GM19025 (cell line): ENCODE measurements at regions not wholly inside any gene's neighbourhood (a gene's known extent, or its start where the extent isn't known, plus 50 kb on each side); places are given as distances from the start of the nearest gene placed in this dataset.
"Not testable (repeated sequence)": the region's sequence is repeated elsewhere in the genome, so short reads cannot be mapped to it uniquely, and the experiment has no call there.

ENCODE experiments used
- ATAC-seq: cut with Tn5 transposase; IDR thresholded peaks from one replicate; pipeline ENCODE4 v1.9.1; 2021; ENCODE audit warnings: mild to moderate bottlenecking, low read depth, moderate library complexity; ENCODE audit not compliant: unreplicated experiment

DNA sequence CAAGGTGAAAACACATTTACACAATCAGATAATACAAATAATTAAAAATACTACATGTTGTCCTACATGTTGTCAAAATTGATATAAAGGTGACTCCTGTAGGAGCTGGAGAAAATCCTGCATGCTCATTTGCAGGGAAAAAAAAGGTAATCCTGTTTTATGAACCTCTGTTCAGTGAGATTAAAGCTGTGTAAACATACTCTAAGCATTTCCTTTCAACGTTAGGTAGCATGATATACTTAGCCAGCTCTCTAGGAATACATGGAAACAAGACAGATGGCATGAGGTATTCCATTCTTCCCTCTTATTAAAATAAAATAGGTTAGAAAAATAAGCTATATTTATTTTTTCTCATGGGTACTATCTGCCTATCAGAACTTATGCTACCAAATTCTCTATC, 635.7 kb upstream of the FLRT2 start:
- no peak for ATAC-seq

DNA sequence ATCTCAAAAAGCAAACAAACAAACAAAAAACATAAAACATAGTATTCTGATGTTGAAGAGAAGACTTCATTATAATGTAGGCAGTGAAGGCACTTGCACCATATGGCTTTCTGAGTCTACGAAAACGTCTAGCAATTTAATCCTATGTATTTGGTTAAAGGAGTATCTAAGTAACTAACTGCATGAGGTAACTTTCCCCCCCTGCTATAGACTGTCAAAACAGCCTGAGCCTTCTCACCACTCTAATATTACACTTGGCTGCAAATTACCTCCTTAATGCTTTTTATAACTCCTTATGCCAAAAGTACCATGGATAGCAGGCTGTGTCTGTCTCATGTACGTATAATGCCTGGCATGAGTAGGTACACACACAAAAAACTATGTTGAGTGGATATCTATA, 607.6 kb upstream of the FLRT2 start:
- ATAC-seq = no peak

DNA sequence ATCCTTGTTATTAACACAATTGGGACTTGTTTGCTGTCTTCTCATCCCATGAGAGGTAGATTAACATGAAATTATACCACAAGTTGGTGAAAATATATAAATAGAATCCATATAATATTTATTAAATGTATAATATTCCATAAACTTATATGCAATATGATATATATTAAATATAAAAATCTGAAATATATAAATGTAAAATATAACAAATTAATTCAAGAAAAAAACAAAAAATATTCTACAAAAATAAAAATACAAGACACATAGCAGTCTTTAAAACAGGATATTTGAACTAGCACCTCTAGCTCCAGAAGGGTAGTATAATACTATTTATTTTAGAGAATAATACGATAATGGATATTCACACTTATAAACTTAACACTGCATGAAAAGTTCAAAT, 603.3 kb upstream of the FLRT2 start:
- ATAC-seq = no peak

DNA sequence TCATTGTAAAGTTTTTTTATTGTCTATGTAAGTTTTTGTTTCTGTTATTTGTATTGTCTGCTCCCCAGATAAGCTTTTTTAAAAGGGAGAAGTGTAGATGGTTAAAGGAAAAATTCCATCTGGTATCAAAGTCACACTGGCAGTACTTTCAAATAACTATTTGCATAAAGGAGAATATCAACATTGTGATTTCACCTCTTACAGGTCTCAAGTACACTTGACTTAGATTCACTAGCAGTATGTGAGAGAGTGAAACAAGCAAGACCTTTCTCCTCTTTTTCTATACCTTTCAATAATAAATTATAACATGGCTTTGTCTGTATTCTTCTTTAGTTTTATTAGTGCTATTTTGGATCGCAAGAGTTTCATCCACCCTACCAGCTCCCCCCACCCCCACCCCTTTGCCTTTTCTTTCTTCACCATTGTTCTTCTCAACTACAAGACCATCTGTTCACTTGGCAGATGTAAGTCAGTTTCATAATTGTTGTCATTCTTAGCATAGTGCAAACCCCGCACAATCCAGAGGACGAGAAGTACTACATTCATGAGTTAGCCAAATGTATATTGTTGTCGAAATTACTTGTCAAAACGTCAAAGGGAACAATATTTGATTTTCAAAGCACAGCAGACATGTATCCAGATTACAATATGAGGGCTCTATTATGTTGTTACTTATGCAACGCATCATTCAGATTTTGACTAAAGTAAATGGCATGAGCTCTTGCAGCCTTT, 602.7 kb upstream of the FLRT2 start:
- no peak for ATAC-seq

DNA sequence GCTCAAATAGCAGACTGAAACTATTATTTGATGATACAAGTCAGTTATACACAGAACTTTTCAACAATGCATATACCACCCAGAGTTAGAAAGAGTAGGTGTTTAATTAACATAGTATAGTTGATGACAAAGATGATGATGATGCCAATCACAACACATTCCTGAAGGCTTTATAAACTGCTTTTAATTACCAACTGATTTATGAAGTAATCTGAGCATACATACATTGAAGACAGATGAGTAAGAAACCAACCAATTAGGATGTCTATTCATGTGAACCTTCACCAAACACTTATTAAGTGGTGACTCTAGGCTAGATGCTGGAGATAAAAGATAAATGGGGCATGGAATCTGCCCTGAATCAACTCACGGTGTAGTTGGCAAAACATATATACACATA, 600.9 kb upstream of the FLRT2 start:
- no peak for ATAC-seq

DNA sequence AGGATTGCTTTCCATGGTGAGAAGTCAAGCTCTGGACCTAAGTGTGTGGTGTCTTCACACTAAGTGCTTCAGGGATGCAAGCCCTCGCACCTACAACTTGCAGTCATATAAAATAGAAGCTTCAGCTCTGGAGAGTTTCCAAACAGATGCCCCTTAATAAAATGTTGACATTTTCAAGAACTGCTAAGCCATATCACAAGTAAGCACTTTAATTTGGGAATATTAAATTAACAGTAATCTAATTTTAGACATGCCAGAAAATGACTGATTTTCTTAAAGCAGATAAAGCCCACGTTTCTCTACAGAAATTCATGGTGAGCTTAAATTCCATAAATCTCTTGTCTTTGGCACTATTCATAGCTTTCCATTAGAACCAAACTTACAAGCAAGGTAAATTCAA, 600.1 kb upstream of the FLRT2 start:
- no peak for ATAC-seq

DNA sequence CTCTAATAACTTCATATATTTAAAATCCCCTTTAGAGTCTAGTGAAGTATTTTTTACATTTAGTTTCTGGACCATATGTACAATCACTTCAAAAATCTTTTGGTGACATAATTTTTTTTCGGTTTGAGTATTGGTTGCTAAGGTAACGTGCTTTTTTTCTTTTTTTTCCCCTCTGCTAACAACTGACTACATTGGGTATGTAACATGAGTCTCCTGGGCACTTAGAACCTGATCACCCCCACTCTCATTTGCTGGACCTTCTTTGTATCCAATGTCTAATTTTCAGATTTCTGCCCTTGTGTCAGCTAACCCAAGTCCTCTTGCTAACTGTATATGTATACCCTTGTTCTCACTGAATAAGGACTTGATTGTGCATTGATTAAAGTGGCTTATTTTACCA, 592.9 kb upstream of the FLRT2 start:
- no peak for ATAC-seq

DNA sequence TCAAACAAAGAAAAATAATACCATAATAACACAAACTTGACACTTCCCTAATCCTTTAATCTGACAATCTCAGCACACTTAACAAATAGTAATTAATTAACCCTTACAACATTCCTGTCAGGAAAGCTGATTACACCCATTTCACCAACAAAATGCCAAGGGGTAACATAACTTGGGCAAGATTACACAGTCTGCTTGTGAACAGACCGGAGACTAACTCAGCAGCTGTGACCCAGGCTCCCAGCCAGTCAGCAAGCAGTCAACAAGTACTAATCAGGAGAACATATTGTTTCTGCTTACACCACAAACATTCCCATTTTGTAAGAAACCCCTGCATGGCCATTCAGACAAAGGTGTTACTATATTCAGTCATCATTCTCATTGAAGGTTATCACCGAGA, 592.5 kb upstream of the FLRT2 start:
- no peak for ATAC-seq

DNA sequence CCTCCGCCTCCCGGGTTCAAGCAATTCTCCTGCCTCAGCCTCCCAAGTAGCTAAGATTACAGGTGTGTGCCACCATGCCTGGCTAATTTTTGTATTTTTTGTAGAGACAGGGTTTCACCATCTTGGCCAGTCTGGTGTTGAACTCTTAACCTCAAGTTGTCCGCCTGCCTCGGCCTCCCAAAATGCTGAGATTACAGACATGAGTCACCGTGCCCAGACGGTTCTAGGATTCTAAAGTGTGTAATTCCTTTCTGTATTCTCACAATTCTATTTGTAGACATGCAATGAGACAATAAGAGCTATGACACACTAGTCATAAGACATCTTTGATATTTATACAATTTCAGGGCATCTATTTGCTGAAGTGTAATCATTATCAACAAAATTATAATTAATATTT, 585.0 kb upstream of the FLRT2 start:
- ATAC-seq = not testable (repeated sequence)

DNA sequence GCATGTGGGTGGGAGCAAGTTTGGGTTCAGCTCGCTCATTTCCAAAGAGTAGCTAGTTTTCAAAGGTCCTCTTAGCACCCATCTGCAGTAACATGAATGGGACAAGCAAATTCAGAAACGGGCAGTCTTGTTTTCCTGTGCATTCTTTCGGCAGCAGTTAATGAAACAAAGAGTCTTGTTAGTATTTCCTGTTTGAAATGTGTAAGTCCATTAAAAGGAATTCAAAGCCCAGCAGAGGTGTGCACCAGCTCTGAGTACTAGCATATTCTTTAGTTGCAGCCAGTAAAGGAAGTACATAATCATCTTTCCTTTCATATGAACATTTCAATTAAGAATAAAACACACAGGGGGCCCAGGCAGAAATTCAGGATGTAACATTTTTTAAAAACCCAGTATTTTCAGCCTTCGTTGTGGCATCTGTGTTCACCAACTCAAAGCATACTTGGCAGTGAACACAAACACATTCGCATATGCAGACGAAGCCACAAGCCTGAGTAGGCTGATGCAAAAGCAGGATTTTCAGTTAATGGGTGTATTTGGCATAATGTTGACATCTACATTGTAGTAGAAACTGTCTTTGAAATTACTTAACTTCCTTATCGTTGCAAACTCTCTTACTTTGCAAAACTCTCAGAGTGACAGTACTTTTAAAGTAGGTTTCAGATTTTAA, 570.0 kb upstream of the FLRT2 start:
- ATAC-seq = no peak

DNA sequence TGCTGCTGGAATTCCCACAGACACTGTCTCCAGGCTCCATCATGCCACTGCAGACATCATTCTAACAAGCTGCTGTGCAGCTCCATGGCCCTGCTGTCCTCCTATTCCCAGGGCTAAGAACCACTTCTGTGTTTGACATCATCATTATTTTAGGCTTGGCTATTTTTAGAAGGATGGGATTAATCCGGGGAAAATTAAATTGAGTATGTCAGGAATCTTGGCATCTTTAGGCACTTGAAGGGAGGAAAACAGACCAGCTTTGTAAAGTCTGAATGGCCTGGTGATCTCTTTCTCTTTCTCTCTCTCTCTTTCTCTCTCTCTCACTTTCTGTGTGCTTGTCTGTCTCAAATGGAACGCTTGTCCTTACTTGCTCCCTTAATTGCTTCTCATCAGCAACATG, 568.3 kb upstream of the FLRT2 start:
- ATAC-seq = no peak

DNA sequence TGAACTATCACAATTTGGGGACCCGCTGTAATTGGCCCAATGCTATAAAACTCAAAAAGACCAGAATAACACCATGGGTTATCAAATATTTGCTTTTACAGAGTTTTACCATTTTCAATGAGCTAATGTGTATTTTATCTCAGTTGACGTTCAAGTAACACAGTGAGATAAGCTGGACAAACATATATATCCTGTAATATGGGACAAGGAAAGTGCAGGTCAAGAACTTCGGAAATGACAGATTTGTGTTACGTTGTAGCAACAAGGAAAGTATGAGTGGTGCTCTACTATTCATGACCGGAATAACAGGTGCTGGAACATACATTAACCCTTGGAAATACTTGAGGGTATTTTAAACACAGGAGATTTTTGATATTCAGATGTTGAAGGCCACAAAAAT, 566.4 kb upstream of the FLRT2 start:
- no peak for ATAC-seq

DNA sequence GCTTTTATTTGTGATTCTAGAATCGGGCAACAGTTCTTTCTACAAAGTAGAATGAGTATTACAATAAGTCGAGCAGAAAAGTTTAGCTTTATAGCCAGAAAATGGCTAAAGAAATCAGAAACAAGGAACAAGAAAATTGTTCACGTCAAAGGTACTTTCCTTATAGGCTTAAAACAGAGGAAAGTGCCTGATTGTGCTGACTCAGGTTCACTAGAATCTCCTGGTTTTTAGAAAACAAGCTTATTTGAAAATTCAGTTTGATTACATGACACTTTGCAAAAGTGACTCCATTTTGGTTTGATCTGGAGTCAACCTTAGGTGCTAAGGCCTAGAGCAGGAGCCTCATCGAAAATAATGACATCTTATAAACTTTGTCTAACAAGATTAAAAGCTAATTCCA, 564.7 kb upstream of the FLRT2 start:
- ATAC-seq = no peak

DNA sequence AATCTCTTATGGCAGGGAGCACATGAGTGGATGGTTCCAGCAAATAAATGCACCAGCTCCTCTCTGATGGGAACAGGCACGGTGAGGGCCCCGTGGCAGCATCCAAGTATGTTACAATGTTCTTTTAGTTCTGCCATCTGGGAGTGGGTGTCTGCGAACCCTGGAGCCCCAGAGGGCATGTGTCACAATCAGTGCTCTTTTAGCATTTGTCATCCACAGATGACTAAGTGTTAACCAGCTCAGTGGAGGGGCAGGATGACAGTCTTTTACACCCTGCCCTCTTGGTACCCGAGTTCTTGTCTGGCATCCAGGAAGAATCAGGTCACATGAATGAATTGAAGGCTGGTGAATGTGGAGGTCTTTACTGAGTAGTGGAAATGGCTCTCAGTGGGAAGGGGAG, 560.4 kb upstream of the FLRT2 start:
- no peak for ATAC-seq

DNA sequence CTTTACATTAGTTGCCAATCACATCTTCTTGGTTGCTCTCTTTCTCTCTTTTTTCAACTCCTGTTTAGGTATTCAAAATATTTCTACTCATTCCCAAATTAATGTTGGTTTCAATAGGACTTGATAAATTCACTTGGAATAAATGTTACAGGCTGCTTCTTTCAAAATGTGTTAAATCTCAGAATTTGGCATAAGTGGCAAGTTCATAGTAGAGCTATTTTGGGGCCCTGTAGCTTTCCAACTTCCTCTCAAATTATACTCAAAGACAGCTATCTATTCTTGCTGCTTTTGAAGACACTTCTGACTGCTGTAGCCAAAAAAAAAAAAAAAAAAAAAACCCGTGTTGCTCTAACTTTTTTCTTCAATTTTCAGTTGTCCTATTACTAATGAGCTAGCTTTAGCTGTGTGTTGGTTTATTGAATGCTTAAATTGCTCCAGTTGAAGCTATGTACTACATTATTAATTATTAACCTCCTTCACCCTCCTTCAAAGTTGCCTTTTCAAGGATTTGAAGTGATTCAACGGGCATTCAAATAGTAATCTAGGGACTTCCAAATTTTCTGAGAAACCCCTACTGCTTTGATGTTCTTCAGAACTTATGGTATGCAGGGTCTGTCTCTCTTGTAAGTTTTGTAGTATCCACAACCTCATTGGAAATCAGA, 554.6 kb upstream of the FLRT2 start:
- ATAC-seq = no peak

DNA sequence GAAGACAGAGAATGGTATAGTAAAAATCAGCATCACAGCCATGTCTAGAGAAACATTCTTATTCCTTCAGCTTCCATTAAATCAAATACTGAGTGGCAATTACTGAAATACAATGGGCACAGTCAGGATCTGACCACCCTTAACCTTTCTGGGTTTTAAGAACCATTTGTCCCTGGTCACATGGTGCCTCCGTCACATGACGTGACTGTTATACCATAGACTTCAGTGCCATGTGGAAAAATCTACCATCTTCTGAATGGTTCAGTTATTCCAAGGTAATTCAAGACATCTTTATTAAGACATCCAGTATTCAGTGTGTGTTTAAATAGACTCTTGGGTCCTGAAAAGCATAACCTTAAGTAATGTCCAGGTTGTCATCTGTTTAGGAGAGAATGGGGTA, 553.1 kb upstream of the FLRT2 start:
- ATAC-seq = no peak

DNA sequence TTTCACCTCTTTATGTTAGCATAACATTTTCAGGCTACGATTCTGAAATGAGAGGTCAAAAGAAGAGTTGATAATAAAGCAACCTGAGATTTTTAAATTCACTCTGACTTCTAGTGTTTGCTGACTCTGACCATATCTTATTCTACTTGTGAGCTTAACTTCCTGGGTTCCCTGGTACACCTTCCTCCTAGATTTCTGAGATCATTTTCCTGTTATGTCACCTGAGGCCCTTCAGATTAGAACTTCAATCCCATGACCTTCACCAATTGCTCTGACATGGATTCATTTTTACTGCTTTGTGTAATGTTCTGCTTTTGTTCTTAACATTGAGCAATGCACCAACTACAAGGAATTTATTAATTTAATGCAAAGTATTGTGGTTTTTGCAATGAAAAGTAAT, 542.9 kb upstream of the FLRT2 start:
- no peak for ATAC-seq

DNA sequence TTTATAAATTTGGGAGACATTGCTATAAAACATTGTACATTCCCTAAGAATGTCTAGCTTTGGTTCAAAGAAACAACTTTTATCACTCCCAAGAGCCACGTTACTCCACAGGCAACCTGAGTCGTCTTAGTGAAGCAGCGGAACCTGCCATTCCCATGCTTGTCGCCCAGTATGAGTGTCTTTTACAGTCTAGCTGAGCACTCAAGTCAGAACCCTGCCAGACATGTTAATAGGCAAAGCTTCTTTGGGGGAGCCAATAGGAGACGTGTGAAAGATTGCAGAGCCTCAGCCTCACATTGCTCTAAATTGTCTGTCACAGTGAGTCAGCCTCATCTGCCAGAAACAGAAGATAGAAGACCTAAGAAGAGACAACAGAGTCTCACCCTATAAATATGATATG, 541.6 kb upstream of the FLRT2 start:
- no peak for ATAC-seq

DNA sequence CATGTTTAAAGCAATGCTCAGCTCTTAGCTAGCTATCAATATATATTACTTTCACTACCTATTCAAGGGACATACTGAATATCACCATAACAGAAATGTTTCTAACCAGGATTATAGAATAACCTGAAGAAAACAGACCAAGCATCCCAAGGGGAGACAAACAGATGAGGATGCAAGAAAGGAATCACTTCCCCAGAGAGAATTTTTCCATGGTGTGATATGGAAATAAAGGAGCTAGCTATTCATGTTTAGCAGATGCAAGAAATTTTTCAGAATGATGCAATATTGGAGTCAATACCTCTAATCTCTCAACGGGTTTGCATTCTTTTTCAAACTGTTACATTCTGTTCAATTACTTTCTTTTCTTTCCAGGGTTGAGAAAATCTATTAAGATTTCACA, 538.9 kb upstream of the FLRT2 start:
- no peak for ATAC-seq

DNA sequence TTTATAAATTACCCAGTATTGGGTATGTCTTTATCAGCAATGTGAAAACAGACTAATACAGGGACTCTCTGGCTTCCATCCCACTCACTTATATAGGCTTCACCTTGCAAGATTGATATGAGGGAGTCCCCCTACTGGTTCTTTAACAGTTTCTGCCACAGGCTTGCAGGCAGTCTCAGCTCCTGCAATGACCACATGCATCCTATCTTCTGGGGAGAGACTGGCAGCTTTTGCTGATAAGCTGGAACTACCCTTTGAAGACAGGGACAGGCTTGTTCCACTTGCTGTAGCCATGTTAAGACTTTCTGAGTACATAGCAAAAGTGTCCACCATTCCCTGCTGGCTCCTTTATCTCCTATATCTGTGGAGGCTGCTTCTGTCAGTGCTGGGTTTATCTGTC, 531.7 kb upstream of the FLRT2 start:
- ATAC-seq = no peak

DNA sequence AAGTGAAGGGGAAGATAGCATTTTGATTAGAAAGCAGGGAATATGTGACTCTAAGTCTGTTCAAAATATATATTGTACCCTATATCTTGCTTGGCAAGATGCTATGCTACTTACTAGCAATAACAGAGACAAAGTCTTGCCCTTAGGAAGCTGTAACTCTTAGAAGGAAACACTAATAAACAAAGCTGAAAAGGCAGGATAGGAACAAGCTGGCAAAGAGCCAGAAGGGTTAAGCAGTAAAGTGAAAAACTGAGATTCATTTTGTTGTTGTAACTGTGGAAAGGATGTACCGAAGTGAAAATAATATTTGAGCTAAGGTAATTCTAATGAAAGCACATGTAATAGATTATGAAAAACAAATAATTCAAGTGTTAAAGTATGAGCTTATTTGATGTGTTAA, 527.1 kb upstream of the FLRT2 start:
- no peak for ATAC-seq

DNA sequence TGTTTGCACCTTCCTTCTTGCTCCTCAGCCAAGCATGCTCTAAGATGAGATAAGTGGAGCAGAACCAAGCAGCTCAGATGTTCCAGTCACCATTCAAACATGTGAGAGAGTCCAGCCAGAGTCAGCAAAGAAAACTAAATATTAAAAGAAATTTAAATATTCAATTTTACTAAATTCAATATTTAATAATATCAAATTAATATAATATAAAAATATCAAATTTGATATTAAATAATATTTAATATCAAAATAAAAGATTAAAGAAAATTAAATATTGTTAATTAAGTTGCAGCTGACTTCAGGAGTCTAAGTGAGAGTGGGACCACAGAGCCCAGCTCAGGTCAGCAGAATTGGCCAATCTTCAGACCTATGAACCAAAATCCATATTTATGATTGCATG, 526.1 kb upstream of the FLRT2 start:
- no peak for ATAC-seq
